GM18520 (cell line): ENCODE measurements at regions not wholly inside any gene's neighbourhood (a gene's known extent, or its start where the extent isn't known, plus 50 kb on each side); places are given as distances from the start of the nearest gene placed in this dataset.
"Not testable (repeated sequence)": the region's sequence is repeated elsewhere in the genome, so short reads cannot be mapped to it uniquely, and the experiment has no call there.

Experiments used
- ATAC-seq: cut with Tn5 transposase; IDR thresholded peaks from one replicate; pipeline ENCODE4 v1.9.1; 2021; ENCODE audit not compliant: unreplicated experiment

DNA sequence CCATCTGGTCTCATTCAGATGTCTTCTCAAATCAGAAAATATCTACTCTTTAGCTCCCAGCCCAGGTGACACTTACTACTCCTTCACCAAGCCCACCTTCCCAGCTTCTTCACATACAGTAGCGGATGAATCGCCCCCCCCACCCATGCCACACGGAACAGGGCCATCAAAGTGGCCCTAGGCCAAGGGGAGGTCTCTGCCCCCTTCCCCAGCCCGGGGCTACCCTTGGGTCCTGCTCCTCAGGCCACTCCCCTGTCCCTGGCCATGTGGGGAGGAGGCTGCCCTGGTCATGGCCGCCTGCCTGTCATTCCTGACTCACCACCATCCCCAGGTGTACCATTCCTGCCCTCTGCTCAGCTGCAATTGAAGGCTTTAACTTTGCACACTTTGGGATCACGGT lies 142.8 kb downstream of the NECTIN1 start:
- ATAC-seq, result no peak

DNA sequence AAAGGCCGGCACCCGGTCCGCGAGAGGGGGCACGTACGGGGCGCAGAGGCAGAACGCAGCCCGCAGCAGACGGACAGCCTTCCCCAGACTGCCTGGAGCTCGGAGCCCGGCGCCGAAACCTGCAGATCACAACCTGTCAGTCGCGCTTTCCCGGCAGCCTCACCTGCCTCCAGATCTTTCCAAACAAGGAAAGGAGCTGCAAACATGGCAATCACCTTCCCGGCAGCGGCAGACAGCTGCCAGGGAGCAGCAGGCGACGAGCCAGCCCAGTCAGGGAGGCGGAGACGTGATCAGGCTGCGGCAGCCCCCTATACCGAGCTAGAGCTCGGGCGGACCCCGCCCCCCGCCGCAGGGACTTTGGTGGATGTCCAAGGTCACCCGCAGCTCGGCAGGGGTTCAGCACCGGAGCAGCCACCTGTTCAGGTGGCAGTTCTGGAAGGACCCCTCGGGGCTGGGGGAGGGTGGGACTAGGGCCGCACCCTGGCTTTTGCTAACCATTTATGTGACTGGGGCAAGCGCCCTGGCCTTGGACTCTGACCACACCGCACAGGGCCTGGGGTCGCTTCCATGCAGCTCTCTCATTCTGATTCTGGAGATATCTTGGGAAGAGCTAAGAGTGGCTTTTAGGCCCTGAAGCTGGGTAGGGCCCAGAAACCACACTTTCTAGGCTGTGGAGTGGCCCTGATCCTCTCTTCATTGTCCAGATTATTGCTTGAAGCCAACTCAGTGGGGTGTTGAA lies 143.8 kb downstream of the NECTIN1 start:
- ATAC-seq, result no peak

DNA sequence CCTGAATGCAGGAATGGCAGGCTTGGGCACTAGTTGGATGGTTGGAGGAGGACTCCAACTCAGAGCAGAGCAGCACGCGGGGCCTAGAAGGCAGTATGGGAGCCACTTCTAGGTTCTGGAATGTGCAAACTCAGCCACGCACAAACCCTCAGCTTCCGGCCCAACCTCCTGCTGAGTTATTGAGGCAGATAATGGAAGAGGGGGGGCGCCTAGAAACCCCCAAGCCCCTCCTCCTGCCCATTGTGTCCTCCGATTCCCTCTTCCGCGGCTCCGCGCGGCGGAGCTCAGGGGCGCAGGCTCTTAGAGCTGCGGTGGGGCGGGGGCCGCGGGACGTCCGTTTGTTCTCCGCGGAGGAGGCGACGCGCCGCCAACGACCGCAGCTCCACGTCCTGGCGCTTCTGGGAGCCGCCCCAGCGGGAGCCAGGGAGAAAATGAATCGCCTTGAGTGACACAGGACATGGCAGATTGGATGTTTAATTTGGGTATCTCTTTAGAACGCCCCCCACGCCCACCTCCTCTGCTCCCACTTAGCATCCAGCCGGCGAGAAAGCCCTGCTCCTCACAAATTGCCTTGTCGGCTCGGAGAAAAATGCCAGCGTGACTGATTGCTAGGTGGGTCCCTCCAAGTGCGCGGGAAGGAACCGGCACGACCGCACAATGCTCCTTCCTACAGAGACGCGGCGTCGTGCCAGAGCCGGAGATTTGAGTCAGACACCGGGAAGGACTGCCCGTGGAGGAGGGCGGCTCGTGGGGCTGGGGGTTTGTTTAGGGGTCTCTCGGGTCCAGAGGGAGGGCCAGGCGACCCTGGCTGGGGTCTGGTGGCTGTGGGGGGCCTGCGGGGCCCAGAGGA lies 144.6 kb downstream of the NECTIN1 start:
- ATAC-seq, result no peak

DNA sequence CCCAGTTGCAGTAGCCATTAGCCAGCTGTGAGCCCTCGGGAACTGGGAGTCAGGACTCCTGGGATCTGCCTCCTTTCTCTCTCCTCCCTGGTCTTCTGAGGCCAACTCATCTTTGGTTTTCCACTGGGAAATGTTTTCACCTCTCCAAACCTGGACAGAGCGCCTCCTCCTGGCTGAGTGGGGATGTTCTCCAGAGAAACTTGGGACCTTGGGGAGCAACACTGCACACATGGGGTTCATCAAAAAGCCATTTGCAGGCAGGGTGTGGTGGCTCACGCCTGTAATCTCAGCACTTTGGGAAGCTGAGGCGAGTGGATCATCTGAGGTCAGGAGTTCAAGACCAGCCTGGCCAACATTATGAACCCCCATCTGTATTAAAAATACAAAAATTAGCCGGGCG lies 145.4 kb downstream of the NECTIN1 start:
- ATAC-seq, result no peak

DNA sequence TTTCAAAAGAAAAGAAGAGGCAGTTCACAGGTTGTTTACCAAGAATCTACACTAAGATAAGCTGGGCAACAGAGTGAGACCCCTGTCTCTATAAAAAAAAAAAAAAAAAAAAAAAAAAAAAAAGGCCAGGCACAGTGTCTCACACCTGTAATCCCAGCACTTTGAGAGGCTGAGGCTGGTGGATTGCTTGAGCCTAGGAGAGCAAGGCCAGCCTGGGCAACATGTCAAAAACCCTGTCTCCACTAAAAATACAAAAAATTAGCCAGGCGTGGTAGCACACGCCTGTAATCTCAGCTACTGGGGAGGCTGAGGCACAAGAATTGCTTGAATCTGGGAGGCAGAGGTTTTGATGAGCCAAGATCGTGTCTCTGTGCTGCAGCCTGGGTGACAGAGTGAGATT lies 147.6 kb downstream of the NECTIN1 start:
- ATAC-seq, result not testable (repeated sequence)

GRCh38 chr11:119580751-119581150 lies 148.2 kb downstream of the NECTIN1 start:
- ATAC-seq, result no peak

DNA sequence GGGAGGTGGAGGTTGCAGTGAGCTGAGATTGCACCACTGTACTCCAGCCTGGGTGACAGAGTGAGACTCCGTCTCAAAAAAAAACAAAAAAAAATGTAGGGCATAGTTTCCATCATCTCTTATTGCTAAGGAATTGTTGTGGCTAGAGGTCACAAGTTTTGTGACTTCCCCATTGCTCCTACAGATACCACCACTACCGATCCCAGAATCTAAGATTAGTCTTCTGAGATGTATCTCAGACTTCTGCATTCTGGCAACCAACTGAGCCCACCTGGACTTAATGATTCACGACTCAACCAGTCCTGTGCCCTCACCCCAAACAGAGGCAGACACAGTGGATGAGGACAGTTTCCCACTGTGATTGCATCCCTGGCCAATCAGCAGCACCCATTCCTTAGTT lies 148.9 kb downstream of the NECTIN1 start:
- ATAC-seq, result no peak

DNA sequence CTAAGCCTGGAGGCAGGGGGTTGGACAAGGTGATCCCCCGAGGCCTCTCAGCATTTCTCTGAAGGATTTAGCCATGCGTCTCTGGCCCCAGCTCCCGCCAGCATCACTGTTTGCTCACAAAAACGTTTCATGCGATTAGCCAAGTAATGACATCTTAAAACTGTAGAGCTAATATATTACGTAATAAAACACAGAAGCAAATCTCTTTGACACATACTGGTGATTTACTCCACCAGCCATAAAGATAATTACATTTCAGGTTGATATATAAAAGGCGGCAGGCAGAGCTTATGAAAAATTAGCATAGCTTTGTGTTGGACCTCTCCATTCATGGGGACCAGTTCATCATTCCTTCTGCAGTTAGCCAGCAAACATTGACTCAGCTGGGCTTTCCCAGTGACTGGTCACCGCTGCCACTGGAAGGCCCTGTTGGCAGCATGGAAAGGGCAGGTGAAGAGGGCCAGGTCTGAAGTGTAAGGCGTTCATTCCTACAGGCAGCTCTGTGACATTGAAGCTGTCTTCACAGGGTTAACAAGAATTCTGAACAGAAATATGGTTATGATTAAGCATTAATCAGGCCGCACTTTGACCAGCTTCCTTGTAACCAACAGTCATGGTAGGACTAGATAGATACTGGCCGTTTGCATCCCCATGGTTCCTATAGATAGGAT lies 150.3 kb downstream of the NECTIN1 start:
- ATAC-seq, result no peak

DNA sequence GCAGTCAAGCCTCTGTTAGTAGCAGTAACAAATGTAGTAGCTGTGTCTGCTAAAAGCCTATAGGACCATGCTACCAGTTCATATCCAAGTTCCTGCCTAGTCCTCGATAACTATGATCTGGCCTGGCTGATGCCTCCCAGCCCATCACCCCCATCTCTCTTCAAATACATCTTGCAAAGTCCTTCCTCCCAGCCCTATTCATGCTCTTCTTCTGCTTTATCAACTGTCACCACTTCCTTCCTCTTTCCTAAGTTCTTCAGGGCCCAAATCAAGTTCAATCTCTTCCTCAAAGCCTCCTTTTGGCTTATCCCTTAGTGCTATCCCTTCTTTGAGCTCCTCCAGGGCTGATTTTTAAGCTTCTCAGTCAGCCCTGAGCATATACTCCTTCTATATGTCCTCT lies 150.9 kb upstream of the THY1 start:
- no peak for ATAC-seq

DNA sequence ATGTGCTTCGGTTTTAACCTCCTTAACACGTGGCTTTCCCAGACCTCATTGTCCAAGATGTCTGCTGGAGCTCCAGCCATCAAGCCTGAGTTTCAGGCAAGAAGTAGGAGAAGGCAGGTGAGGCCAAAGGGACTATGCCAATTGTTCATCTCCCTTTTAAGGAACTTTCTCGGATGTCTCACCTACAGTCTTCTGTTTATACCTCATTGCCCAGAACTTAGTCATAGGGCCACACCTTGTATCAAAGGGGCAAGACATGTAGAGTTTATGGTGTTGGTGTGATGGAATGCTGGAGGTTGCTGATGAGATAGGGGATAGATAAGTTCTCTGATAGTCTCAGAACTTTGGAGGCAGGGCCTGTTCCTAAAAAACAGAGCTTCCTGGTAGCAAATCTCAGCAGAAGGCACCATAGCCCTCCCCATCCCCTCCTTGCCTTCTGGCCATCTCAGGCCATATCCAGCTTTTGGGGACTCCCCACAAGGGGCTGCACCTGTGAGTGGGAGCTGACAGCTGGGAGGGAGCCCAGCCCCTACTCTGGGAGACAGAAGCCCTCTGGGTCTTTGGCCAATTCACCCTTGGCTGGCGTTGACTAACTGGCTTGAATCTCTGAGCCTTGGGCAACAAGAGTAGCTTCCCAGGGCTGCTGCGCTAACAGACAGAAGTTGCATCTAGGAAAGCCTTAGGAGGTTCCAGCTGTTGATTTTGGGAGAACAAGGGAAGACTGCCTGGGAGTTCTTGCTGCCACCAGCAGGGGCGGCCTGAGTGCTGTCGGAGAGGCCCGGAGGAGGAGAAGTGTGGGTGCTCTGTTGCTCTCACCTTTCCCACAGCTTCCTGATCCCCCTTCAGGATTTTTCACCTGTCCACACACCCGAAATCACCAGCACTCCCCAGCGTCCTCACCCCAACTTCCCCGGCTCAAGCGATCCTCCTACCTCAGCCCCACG lies 149.8 kb upstream of the THY1 start:
- ATAC-seq, result no peak

DNA sequence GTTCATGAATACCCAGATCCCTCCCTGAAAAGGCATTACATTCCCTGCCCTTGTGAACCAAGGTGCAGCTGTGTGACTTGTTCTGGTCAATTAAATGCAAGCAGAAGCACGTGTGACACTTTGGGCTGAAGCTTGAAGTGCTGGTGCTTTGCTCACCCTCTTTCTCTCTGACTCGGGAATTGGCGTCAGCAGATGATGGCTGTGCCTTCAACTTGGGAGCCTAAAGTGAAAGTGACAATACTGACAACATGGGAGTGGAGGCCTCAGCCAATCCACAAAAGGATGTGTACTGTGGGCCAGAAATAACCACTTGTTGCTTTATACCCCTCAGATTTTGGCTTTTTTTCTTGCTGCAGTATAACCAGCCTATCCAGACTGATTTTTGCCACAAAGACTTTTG lies 148.3 kb upstream of the THY1 start:
- no peak for ATAC-seq

GRCh38 chr11:119567688-119568582 lies 145.0 kb upstream of the THY1 start:
- peak; percentile 43 for ATAC-seq

- no peak for ATAC-seq
Measured at GRCh38 chr11:119566319-119566718, 143.3 kb upstream of the THY1 start.

DNA sequence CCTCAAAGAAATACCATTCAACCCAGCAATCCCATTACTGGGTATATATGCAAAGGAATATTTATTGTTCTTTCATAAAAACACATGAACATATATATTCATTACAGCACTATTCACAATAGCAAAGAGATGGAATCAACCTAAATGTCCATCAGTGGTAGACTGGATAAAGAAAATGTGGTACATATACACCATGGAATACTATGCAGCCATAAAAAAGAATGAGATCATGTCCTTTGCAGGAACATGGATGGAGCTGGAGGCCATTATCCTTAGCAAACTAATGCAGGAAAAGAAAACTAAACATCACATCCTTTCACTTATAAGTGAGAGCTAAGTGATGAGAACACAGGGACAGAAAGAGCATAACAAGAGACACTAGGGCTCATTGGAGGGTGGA lies 142.7 kb upstream of the THY1 start:
- not testable (repeated sequence) for ATAC-seq

DNA sequence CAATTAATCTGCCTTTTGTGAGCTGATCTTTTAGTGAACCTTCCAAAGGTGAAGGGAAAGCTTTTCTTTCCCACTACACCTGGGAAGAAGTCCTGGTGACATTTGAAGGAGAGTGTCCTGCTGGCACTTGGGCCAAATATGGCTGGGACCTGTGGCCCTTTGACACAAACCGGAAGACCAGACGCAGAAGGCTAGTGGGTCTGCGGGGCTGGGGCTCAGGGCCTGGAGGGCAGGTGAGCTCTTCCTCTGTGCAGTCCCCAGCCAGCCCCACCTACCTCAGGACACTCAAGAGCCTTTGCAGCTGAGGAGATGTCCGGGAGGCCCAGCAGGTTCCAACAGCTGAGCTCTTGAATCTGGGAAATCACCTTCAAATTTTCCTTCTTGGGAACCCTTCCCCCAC lies 138.0 kb upstream of the THY1 start:
- no peak for ATAC-seq

- no peak for ATAC-seq
Measured at GRCh38 chr11:119560291-119560690, 137.3 kb upstream of the THY1 start.

GRCh38 chr11:119552106-119552485 lies 129.1 kb upstream of the THY1 start:
- ATAC-seq, result no peak

DNA sequence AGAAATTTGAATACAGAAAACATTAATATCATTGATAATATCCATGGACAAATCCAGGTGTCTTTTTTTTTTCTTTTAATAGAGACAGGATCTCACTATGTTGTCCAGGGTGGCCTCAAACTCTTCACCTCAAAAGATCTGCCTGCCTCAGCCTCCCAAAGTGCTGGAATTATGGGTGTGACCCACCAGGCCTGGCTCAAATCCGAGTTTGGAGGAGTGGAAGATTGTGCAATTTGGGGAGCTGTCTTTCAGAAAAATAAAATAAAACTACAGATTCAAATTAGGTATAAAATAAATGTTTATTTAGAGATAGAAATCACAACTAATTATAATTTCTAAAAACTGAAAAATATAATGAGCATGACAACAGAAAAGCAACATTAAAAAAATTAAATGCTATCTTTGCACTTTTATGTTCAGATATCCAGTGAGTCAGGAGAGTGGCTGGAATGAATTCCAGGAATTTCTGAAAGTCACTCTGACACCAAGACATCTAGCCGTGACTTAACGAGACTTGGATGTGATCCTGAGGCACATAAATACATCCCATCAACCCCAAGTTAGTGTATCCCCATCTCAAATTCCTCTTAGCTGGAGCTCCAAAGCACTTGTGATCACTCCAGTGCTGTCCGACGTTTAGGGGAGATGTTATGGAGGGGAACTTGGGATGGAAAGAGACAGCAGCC lies 128.6 kb upstream of the THY1 start:
- ATAC-seq, result no peak

DNA sequence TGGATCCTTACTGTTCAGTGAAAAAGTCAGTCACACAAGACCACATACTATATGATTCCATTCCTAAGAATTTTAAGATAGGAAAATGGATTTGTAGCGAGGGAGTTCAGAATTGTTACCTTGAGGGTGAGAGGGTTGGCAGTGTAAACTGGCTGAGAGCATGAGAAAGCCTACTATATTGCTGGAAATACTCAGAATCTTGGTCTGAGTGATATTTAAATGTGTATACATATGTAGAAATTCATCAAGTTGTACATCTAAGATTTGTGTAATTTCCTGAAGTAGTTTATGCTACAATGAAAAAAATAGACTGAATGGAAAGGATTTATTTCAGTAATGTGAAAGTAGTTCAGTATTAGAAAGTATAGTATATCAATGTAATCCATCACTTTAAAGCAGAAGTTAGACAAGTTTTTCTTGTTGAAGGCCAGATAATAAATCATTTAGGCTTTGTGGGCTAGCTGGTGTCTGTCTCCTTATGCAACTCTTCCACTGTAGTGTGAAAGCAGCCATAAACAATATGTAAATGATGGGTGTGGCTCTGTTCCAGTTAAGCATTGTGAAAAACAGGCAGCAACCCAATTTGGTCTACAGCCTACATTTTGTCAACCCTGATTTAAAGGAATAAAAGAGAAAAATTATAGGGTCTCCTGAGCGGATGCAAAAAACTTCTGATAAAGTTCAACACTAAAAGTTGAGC lies 127.2 kb upstream of the THY1 start:
- no peak for ATAC-seq
